Activated CD8-positive, alpha-beta T cell treated with anti-CD3 and anti-CD28 coated beads for 36 hours (primary cell): ENCODE measurements at regions not wholly inside any gene's neighbourhood (a gene's known extent, or its start where the extent isn't known, plus 50 kb on each side); places are given as distances from the start of the nearest gene placed in this dataset.
"Not testable (repeated sequence)": the region's sequence is repeated elsewhere in the genome, so short reads cannot be mapped to it uniquely, and the experiment has no call there.

Source experiments
- ATAC-seq: fragments of 200-7000 bp; cut with Tn5 transposase; one replicate; pipeline ENCODE4 v1.10.0; 2021; ENCODE audit warnings: mild to moderate bottlenecking, moderate library complexity
- CTCF ChIA-PET: fragments of 350-600 bp; sonication (Branson Sonifier 250); formaldehyde crosslinking; loops from one replicate; lab custom pipeline; 2021; ENCODE audit warnings: antibody characterized with exemption; lab: Charles Lee
- POLR2A ChIA-PET: fragments of 350-600 bp; sonication (Branson Sonifier 250); formaldehyde crosslinking; loops from one replicate; lab custom pipeline; 2021; ENCODE audit warnings: antibody characterized with exemption; lab: Charles Lee
- DNase-seq: peaks from one replicate; pipeline ENCODE4 v3.0.0-alpha.2; 2020
- H3K27ac Mint-ChIP-seq: one replicate; pipeline ENCODE4 v1.8.0; 2021; ENCODE audit warnings: mild to moderate bottlenecking, mixed read lengths
- H3K27me3 Mint-ChIP-seq: one replicate; pipeline ENCODE4 v1.8.0; 2021; ENCODE audit warnings: mixed read lengths
- H3K36me3 Mint-ChIP-seq: one replicate; pipeline ENCODE4 v1.8.0; 2021; ENCODE audit warnings: low read depth, mixed read lengths
- H3K4me1 Mint-ChIP-seq: one replicate; pipeline ENCODE4 v1.8.0; 2021; ENCODE audit warnings: low read depth, mixed read lengths
- H3K4me3 Mint-ChIP-seq: one replicate; pipeline ENCODE4 v1.8.0; 2021; ENCODE audit warnings: mild to moderate bottlenecking, moderate library complexity, mixed read lengths
- H3K9me3 Mint-ChIP-seq: one replicate; pipeline ENCODE4 v1.8.0; 2021; ENCODE audit warnings: mixed read lengths
- CTCF ChIP-seq: fragments of 200-600 bp; IDR thresholded peaks from one replicate; pipeline ENCODE4 v1.8.0; 2022; ENCODE audit warnings: antibody characterized with exemption, mild to moderate bottlenecking
- intact Hi-C: fragments of 100-400 bp; cut with micrococcal nuclease; formaldehyde crosslinking; loops from one replicate; pipeline ENCODE4 v1.10.0; 2022

- H3K27ac Mint-ChIP-seq: no peak overlapping the region
- H3K4me3 Mint-ChIP-seq: no peak overlapping the region
- ATAC-seq: no peak
- POLR2A ChIA-PET: no interaction called here
- no peaks in the 10 kb centered on the region for H3K9me3 Mint-ChIP-seq
- H3K36me3 Mint-ChIP-seq: no peaks in the 10 kb centered on the region
- H3K4me1 Mint-ChIP-seq: no peaks in the 10 kb centered on the region
- CTCF ChIA-PET: no interaction called here
- intact Hi-C loops: loop anchor here (5.0 kb wide), 1 partner anchor 341 kb away; no protein-coding TSS in a partner anchor
- no peak for TF ChIP-seq CTCF
- no peaks in the 10 kb centered on the region for H3K27me3 Mint-ChIP-seq
- DNase-seq: no peak
Observed at GRCh38 chr2:167783261-167784083, 463.9 kb downstream of the STK39 start.

GRCh38 chr2:167781629-167782028 lies 465.8 kb downstream of the STK39 start:
- ATAC-seq, H3K36me3 Mint-ChIP-seq, H3K27ac Mint-ChIP-seq, CTCF ChIA-PET, POLR2A ChIA-PET, H3K9me3 Mint-ChIP-seq, H3K4me3 Mint-ChIP-seq, H3K4me1 Mint-ChIP-seq, H3K27me3 Mint-ChIP-seq, DNase-seq: not testable (repeated sequence)
- intact Hi-C loops: loop anchor here (5.0 kb wide), 1 partner anchor 339 kb away; no protein-coding TSS in a partner anchor

- ATAC-seq (no peak), DNase-seq (no peak)
- no peaks in the 10 kb centered on the region for H3K36me3 Mint-ChIP-seq
- H3K9me3 Mint-ChIP-seq: no peaks in the 10 kb centered on the region
- POLR2A ChIA-PET: no interaction called here
- no peak for TF ChIP-seq CTCF
- H3K4me1 Mint-ChIP-seq: no peaks in the 10 kb centered on the region
- intact Hi-C loops: no loop called here
- no peak overlapping the region for H3K4me3 Mint-ChIP-seq
- no peak overlapping the region for H3K27ac Mint-ChIP-seq
- no peaks in the 10 kb centered on the region for H3K27me3 Mint-ChIP-seq
- CTCF ChIA-PET: no interaction called here
Observed at GRCh38 chr2:167776359-167776758, 471.0 kb downstream of the STK39 start.

- Mint-ChIP-seq H3K9me3 (no peaks in the 10 kb centered on the region), H3K27ac (no peak overlapping the region), H3K36me3 (no peaks in the 10 kb centered on the region), H3K4me1 (no peaks in the 10 kb centered on the region), H3K27me3 (no peaks in the 10 kb centered on the region), H3K4me3 (no peak overlapping the region)
- DNase-seq: no peak
- POLR2A ChIA-PET: no interaction called here
- no peak for TF ChIP-seq CTCF
- intact Hi-C loops: no loop called here
- ATAC-seq: no peak
- CTCF ChIA-PET: no interaction called here
Observed at GRCh38 chr2:167771628-167772027, 475.8 kb downstream of the STK39 start.

- H3K4me1 Mint-ChIP-seq: no peaks in the 10 kb centered on the region
- CTCF ChIA-PET: no interaction called here
- H3K4me3 Mint-ChIP-seq: no peak overlapping the region
- no peak for TF ChIP-seq CTCF
- no peak overlapping the region for H3K27ac Mint-ChIP-seq
- no peak for ATAC-seq
- intact Hi-C loops: no loop called here
- POLR2A ChIA-PET: no interaction called here
- H3K9me3 Mint-ChIP-seq: no peaks in the 10 kb centered on the region
- H3K36me3 Mint-ChIP-seq: no peaks in the 10 kb centered on the region
- DNase-seq: no peak
- no peaks in the 10 kb centered on the region for H3K27me3 Mint-ChIP-seq
Observed at GRCh38 chr2:167769020-167769419, 478.4 kb downstream of the STK39 start.
